Endodermal cell (in vitro differentiated cells): ENCODE measurements at regions not wholly inside any gene's neighbourhood (a gene's known extent, or its start where the extent isn't known, plus 50 kb on each side); places are given as distances from the start of the nearest gene placed in this dataset.

Experiments used
- DNase-seq: peaks from one replicate; pipeline ENCODE4 v3.0.0-alpha.2; 2017
- H3K27ac ChIP-seq: 2 replicates; pipeline ENCODE4 v1.5.1; 2013; ENCODE audit warnings: mild to moderate bottlenecking, low read depth, low read length, moderate library complexity
- H3K27me3 ChIP-seq: 2 replicates; pipeline ENCODE4 v1.6.1; 2013; ENCODE audit warnings: mild to moderate bottlenecking, low read length, moderate library complexity; ENCODE audit not compliant: insufficient read depth, control insufficient read depth, poor library complexity, severe bottlenecking
- H3K36me3 ChIP-seq: 2 replicates; pipeline ENCODE4 v1.7.0; 2013; ENCODE audit warnings: mild to moderate bottlenecking, low read length, moderate library complexity; ENCODE audit not compliant: control insufficient read depth, insufficient read depth
- H3K4me1 ChIP-seq: one replicate; pipeline ENCODE4 v1.7.0; 2013; ENCODE audit warnings: low read length; ENCODE audit not compliant: control insufficient read depth, insufficient read depth
- H3K4me3 ChIP-seq: 2 replicates; pipeline ENCODE4 v1.5.1; 2013; ENCODE audit warnings: mild to moderate bottlenecking, low read length, moderate library complexity
- H3K9ac ChIP-seq: 2 replicates; pipeline ENCODE4 v1.6.1; 2013; ENCODE audit warnings: mild to moderate bottlenecking, low read length, moderate library complexity; ENCODE audit not compliant: poor library complexity, severe bottlenecking; ENCODE audit errors: extremely low read depth
- H3K9me3 ChIP-seq: 2 replicates; pipeline ENCODE4 v1.6.1; 2013; ENCODE audit warnings: mild to moderate bottlenecking, low read length, moderate library complexity; ENCODE audit not compliant: control insufficient read depth
- H3K27ac Mint-ChIP-seq: 2 replicates; pipeline ENCODE4 v1.8.0; 2020; ENCODE audit warnings: mixed read lengths
- H3K27me3 Mint-ChIP-seq: 2 replicates; pipeline ENCODE4 v1.8.0; 2021; ENCODE audit warnings: mild to moderate bottlenecking, mixed read lengths; ENCODE audit not compliant: insufficient read depth
- H3K36me3 Mint-ChIP-seq: 2 replicates; pipeline ENCODE4 v1.8.0; 2020; ENCODE audit warnings: low read depth, mixed read lengths
- H3K4me1 Mint-ChIP-seq: 2 replicates; pipeline ENCODE4 v1.8.0; 2020; ENCODE audit warnings: mixed read lengths
- H3K4me3 Mint-ChIP-seq: 2 replicates; pipeline ENCODE4 v1.8.0; 2020; ENCODE audit warnings: mild to moderate bottlenecking, moderate library complexity, mixed read lengths
- H3K9me3 Mint-ChIP-seq: 2 replicates; pipeline ENCODE4 v1.8.0; 2020; ENCODE audit warnings: mild to moderate bottlenecking, mixed read lengths
- CTCF ChIP-seq: fragments of 200-600 bp; sonication (generic); conservative IDR thresholded peaks from 2 replicates; pipeline ENCODE4 v1.5.0; 2021; ENCODE audit warnings: antibody characterized with exemption, mild to moderate bottlenecking
- WGBS, 2 experiments: methylation state at CpG; one replicate each; pipeline versions ENCODE4 v1.1.5 to v1.1.7; 2013; ENCODE audit warnings: missing lambda C conversion rate in 2 of 2, mixed read lengths in 1 of 2; ENCODE audit not compliant: insufficient coverage in 1 of 2, insufficient read length in 1 of 2; 5-methylcytosine and 5-hydroxymethylcytosine counted together

GRCh38 chr9:85115473-85115872 lies 445.9 kb downstream of the NTRK2 start:
- H3K27ac Mint-ChIP-seq: no peak overlapping the region
- H3K4me3 Mint-ChIP-seq: no peak overlapping the region
- peaks cover 12% of the 10 kb centered on the region for H3K27me3 Mint-ChIP-seq
- Histone ChIP-seq H3K4me1 (no peaks in the 10 kb centered on the region), H3K9me3 (no peaks in the 10 kb centered on the region), H3K4me3 (no peak overlapping the region), H3K9ac (no peak overlapping the region), H3K27ac (no peak overlapping the region), H3K27me3 (no peaks in the 10 kb centered on the region), H3K36me3 (no peaks in the 10 kb centered on the region)
- no peak for TF ChIP-seq CTCF
- 94% methylated on average over 2 of the region's 2 CpGs; no CpG with 5 or more reads in 1 of the 2 experiments for WGBS, 2 experiments
- no peaks in the 10 kb centered on the region for H3K9me3 Mint-ChIP-seq
- H3K36me3 Mint-ChIP-seq: no peaks in the 10 kb centered on the region
- no peak for DNase-seq
- H3K4me1 Mint-ChIP-seq: no peaks in the 10 kb centered on the region

- Mint-ChIP-seq H3K4me1 (no peaks in the 10 kb centered on the region), H3K27me3 (peaks cover 7% of the 10 kb centered on the region), H3K36me3 (no peaks in the 10 kb centered on the region), H3K27ac (no peak overlapping the region), H3K9me3 (no peaks in the 10 kb centered on the region), H3K4me3 (no peak overlapping the region)
- H3K27me3 ChIP-seq: no peaks in the 10 kb centered on the region
- DNase-seq: no peak
- no peaks in the 10 kb centered on the region for H3K4me1 ChIP-seq
- no peaks in the 10 kb centered on the region for H3K9me3 ChIP-seq
- no peak for TF ChIP-seq CTCF
- H3K9ac ChIP-seq: no peak overlapping the region
- no peak overlapping the region for H3K27ac ChIP-seq
- WGBS, 2 experiments: 85% methylated on average over 3 of the region's 3 CpGs; no CpG with 5 or more reads in 1 of the 2 experiments
- H3K4me3 ChIP-seq: no peak overlapping the region
- H3K36me3 ChIP-seq: no peaks in the 10 kb centered on the region
Observed at GRCh38 chr9:85114799-85115198, 445.3 kb downstream of the NTRK2 start.

GRCh38 chr9:85112933-85113418 lies 443.4 kb downstream of the NTRK2 start:
- H3K27me3 ChIP-seq: no peaks in the 10 kb centered on the region
- DNase-seq: no peak
- H3K9me3 ChIP-seq: no peaks in the 10 kb centered on the region
- Mint-ChIP-seq H3K4me1 (no peaks in the 10 kb centered on the region), H3K36me3 (no peaks in the 10 kb centered on the region), H3K27me3 (peaks cover 7% of the 10 kb centered on the region), H3K27ac (no peak overlapping the region), H3K4me3 (no peak overlapping the region), H3K9me3 (no peaks in the 10 kb centered on the region)
- no peak overlapping the region for H3K27ac ChIP-seq
- H3K4me3 ChIP-seq: no peak overlapping the region
- H3K36me3 ChIP-seq: no peaks in the 10 kb centered on the region
- TF ChIP-seq CTCF: no peak
- H3K9ac ChIP-seq: no peak overlapping the region
- whole genome bisulfite sequencing, 2 experiments: 88 to 92% methylated on average over 4 to 6 of the region's 6 CpGs
- H3K4me1 ChIP-seq: no peaks in the 10 kb centered on the region
